ENCODE measurements at regions not wholly inside any gene's neighbourhood (a gene's known extent, or its start where the extent isn't known, plus 50 kb on each side); places are given as distances from the start of the nearest gene placed in this dataset.

DNA sequence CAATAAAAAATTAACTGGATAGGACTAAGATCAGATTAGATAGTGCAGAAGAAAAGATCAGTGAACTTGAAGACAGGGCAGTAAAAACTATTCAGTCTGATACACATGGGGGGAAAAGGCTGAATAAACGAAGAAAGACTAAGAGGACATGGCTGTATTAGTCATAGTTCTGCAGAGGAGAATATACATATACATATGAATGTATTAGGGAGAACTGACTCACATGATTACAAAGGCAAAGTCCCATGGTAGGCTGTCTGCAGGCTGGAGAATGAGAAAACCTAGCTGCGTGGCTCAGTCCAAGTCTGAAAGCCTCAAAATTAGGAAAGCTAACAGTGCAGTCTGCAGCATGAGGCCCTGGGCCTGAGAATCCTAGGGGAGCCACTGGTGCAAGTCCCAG, 98.2 kb upstream of the GNAO1 start:
- Mint-ChIP-seq H3K27me3 (ENCODE audit: low read depth) (no peaks in the 10 kb centered on the region; the same call in 1 of the 2 replicates), H3K36me3 (no peaks in the 10 kb centered on the region), H3K4me1 (0 out of 2 replicates have a peak, but pooled peaks cover 11% of the 10 kb centered on the region), H3K27ac (no peak overlapping the region), H3K9me3 (no peaks in the 10 kb centered on the region), H3K4me3 (no peak overlapping the region)
- CTCF ChIA-PET = no interaction called here
- no peak for ATAC-seq
- DNase-seq (ENCODE audit: low spot score) = no peak
- TF ChIP-seq ZNF532 (CRISPR knock-in tag; IDR thresholded peaks at IDR 0.05; ENCODE audit: borderline replicate concordance) (no peak), ZNF232 (CRISPR knock-in tag; IDR thresholded peaks at IDR 0.05) (no peak), MXD4 (CRISPR knock-in tag; IDR thresholded peaks at IDR 0.05; ENCODE audit: borderline replicate concordance) (no peak), PREB (CRISPR knock-in tag; IDR thresholded peaks at IDR 0.05; ENCODE audit: borderline replicate concordance) (no peak), ZNF263 (CRISPR knock-in tag; IDR thresholded peaks at IDR 0.05; ENCODE audit: low read depth) (no peak), RORB (CRISPR knock-in tag; IDR thresholded peaks at IDR 0.05) (no peak), IRF2 (CRISPR knock-in tag; IDR thresholded peaks at IDR 0.05; ENCODE audit: borderline replicate concordance, low read depth) (no peak), SMAD4 (CRISPR knock-in tag; IDR thresholded peaks at IDR 0.05) (no peak), JAZF1 (CRISPR knock-in tag; IDR thresholded peaks at IDR 0.05) (no peak), TP53 (CRISPR knock-in tag; IDR thresholded peaks at IDR 0.05) (no peak)
- TF ChIP-seq, protein P1, sequence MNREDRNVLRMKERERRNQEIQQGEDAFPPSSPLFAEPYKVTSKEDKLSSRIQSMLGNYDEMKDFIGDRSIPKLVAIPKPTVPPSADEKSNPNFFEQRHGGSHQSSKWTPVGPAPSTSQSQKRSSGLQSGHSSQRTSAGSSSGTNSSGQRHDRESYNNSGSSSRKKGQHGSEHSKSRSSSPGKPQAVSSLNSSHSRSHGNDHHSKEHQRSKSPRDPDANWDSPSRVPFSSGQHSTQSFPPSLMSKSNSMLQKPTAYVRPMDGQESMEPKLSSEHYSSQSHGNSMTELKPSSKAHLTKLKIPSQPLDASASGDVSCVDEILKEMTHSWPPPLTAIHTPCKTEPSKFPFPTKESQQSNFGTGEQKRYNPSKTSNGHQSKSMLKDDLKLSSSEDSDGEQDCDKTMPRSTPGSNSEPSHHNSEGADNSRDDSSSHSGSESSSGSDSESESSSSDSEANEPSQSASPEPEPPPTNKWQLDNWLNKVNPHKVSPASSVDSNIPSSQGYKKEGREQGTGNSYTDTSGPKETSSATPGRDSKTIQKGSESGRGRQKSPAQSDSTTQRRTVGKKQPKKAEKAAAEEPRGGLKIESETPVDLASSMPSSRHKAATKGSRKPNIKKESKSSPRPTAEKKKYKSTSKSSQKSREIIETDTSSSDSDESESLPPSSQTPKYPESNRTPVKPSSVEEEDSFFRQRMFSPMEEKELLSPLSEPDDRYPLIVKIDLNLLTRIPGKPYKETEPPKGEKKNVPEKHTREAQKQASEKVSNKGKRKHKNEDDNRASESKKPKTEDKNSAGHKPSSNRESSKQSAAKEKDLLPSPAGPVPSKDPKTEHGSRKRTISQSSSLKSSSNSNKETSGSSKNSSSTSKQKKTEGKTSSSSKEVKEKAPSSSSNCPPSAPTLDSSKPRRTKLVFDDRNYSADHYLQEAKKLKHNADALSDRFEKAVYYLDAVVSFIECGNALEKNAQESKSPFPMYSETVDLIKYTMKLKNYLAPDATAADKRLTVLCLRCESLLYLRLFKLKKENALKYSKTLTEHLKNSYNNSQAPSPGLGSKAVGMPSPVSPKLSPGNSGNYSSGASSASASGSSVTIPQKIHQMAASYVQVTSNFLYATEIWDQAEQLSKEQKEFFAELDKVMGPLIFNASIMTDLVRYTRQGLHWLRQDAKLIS (CRISPR knock-in tag; IDR thresholded peaks at IDR 0.05; ENCODE audit: borderline replicate concordance) = no peak
- TF ChIP-seq, protein P2, sequence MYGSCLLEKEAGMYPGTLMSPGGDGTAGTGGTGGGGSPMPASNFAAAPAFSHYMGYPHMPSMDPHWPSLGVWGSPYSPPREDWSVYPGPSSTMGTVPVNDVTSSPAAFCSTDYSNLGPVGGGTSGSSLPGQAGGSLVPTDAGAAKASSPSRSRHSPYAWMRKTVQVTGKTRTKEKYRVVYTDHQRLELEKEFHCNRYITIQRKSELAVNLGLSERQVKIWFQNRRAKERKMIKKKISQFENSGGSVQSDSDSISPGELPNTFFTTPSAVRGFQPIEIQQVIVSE (CRISPR knock-in tag; IDR thresholded peaks at IDR 0.05; ENCODE audit: borderline replicate concordance) = no peak
- POLR2A ChIA-PET = no interaction called here

DNA sequence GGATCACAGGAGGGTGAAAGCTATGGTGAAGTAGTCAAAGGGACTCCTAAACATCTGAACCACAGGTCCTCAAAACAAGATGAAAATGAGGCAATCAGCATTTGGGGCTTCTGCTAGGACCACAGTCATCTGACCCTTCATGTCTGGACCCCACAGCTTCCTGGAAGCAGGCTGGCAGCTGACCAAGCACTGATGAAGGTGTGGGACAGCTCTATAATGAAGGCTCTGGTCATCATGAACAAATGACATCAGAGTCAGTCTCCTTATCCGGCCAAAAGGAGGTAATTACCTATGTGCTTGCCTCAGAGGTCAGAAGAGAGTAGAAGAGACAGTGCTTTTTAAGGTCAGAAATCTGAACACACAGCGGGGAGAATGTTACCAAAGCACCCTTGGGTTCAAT, 101.2 kb upstream of the GNAO1 start:
- Mint-ChIP-seq H3K27me3 (ENCODE audit: low read depth) (no peaks in the 10 kb centered on the region; the same call in 1 of the 2 replicates), H3K9me3 (no peaks in the 10 kb centered on the region), H3K4me1 (0 out of 2 replicates have a peak, but pooled peaks cover 11% of the 10 kb centered on the region), H3K36me3 (no peaks in the 10 kb centered on the region), H3K27ac (no peak overlapping the region), H3K4me3 (no peak overlapping the region)
- CTCF ChIA-PET = no interaction called here
- ATAC-seq (no peak), DNase-seq (ENCODE audit: low spot score) (no peak)
- POLR2A ChIA-PET = no interaction called here
- TF ChIP-seq CREM (CRISPR knock-in tag; IDR thresholded peaks at IDR 0.05) (no peak), RORB (CRISPR knock-in tag; IDR thresholded peaks at IDR 0.05) (no peak), SP1 (CRISPR knock-in tag; conservative IDR thresholded peaks at IDR 0.05) (no peak), ZNF219 (CRISPR knock-in tag; IDR thresholded peaks at IDR 0.05; ENCODE audit: borderline replicate concordance) (no peak), FOXJ3 (CRISPR knock-in tag; IDR thresholded peaks at IDR 0.05; ENCODE audit: borderline replicate concordance) (no peak), TCF7 (CRISPR knock-in tag; IDR thresholded peaks at IDR 0.05; ENCODE audit: low read depth) (no peak), AR (CRISPR knock-in tag; IDR thresholded peaks at IDR 0.05) (no peak)
- TF ChIP-seq, protein P3, sequence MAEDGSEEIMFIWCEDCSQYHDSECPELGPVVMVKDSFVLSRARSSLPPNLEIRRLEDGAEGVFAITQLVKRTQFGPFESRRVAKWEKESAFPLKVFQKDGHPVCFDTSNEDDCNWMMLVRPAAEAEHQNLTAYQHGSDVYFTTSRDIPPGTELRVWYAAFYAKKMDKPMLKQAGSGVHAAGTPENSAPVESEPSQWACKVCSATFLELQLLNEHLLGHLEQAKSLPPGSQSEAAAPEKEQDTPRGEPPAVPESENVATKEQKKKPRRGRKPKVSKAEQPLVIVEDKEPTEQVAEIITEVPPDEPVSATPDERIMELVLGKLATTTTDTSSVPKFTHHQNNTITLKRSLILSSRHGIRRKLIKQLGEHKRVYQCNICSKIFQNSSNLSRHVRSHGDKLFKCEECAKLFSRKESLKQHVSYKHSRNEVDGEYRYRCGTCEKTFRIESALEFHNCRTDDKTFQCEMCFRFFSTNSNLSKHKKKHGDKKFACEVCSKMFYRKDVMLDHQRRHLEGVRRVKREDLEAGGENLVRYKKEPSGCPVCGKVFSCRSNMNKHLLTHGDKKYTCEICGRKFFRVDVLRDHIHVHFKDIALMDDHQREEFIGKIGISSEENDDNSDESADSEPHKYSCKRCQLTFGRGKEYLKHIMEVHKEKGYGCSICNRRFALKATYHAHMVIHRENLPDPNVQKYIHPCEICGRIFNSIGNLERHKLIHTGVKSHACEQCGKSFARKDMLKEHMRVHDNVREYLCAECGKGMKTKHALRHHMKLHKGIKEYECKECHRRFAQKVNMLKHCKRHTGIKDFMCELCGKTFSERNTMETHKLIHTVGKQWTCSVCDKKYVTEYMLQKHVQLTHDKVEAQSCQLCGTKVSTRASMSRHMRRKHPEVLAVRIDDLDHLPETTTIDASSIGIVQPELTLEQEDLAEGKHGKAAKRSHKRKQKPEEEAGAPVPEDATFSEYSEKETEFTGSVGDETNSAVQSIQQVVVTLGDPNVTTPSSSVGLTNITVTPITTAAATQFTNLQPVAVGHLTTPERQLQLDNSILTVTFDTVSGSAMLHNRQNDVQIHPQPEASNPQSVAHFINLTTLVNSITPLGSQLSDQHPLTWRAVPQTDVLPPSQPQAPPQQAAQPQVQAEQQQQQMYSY (CRISPR knock-in tag; IDR thresholded peaks at IDR 0.05) = no peak
